ENCODE measurements at regions not wholly inside any gene's neighbourhood (a gene's known extent, or its start where the extent isn't known, plus 50 kb on each side); places are given as distances from the start of the nearest gene placed in this dataset.

DNA sequence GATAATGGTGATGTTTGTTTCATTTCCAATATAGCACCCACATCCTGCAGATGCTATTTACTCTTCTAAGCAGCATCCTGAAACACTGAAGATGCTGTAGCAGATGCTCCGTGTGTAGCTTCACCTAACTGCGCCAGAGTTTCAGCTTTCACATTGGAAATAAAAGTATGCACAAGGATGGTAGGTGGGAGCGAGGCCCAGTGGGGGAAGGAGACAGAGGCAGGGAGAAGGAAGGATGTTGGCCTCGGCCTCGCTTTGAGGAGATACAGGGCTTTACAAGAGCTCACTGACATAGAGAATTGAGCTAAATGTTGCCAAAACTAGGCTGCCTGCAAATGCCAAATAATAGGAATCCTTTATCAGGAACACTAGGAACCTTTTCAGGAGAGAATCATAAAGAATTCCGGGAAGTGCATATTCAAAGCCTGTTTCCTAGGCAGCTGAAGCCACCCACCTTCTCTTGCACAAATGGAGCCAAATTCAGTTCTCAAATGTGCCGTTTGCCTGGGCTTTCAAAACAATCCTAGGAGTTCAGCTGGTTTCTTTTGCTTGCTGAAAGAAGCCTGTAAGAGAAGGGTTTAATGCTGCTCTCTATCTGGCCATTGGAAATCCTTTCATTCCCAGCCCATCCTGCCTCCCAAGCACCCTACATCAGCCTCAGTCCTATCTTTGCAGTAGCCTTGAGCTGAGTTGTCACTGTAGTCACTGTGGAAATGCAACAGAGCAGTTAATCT, 135.4 kb upstream of the ATP1B1 start:
- no peak for DNase-seq

DNA sequence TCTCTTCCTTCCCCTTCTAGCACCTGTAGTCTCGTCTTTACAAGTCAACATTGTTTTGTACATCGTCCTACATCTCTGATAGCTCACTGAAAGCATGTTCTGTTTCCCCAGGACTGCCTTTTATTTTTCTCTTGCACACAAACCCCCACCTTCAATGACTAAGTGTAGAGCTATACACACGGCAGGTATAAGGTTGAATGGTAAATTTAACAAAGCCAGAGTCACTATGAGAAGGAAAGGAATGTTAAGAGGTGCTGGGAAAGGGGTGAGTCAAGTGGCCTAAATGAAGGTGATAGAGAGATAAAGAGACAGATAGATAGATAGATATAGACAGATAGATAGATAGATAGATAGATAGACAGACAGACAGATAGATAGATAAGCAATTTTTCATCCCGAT, 134.3 kb upstream of the ATP1B1 start:
- no peak for DNase-seq

- peak in 1 of 3 experiments; percentile 76 for DNase-seq
Measured at GRCh38 chr1:168972887-168973286, 133.6 kb upstream of the ATP1B1 start.

DNA sequence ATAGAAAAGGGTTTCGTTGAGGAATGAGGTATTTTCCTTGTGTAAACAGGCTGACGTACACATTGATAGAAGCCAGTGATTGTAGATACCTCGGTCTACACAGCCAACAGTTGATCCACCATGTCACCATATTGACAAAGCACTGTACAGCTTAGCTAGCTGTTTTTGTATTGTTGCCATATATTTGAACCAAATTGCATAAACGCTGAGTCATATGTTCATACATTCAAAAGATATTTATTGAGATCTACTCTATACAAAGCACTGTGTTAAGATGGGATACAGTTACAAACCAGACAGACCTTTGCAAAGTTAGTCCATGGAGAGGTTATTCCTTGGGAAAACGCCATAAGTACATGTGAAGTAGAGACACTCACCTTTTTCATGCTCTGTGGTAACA, 132.4 kb upstream of the ATP1B1 start:
- no peak for DNase-seq

GRCh38 chr1:168974611-168975010, 131.9 kb upstream of the ATP1B1 start:
- DNase-seq = no peak

DNA sequence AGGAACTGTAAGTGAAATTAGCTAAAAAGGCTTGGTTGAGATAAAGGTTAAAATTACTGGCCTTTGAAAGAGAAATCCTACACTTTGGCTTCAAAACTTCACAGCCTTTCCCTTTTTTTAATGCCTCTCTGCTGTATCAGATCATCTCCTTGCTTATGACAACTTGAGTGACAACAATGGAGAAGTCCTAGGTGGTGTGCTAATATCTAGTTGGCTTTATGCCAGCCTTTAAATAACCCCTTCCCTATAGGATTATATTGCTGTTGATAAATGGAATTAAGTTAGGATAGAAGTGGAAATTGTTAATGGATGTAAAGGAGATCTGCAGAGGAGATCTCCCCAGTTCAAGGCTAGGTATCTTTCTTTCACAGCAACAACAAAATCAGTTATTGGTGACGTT, 130.2 kb upstream of the ATP1B1 start:
- peak in 1 of 3 experiments; percentile 61 for DNase-seq

GRCh38 chr1:168977618-168978017, 128.9 kb upstream of the ATP1B1 start:
- DNase-seq = no peak

- no peak for DNase-seq
Measured at GRCh38 chr1:168979276-168979675, 127.2 kb upstream of the ATP1B1 start.

DNA sequence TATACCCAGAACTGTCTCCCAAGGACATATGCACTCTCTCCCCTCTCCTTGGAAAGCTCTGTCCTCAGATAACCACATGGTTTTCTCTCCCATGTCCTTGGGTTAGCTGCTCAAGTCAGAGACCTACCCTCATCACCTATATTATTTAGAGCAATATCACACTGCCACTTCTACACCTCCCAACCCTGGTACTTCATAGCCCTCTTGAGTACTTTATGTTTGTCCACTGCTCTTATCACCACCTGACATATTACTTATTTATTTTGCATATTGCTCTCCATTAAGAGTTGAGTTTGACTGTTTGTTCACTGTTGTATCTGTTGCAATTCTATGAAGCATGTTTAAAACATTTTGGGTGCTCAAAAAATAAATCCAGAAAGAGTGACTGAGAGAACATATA, 126.3 kb upstream of the ATP1B1 start:
- DNase-seq = no peak

GRCh38 chr1:168980656-168981055, 125.8 kb upstream of the ATP1B1 start:
- DNase-seq = no peak

DNA sequence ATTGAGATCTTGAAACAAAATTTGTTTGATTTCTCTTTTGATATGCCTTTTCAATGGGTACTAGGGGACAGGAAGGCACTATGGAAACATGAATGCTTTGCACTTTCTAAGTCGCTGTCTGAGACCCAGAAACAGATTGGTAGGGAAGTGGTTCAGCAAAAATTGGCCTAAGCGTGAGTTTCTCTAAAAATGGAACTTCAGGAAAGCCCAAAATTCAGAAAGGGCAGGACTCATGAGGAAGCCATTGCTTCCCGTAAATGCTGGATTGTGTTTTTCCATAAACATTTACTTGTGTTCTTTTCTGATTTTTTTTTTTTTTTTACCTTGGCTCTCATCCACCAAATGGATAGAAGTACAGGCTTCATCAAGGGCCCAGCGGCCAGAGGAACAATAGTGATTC, 123.7 kb upstream of the ATP1B1 start:
- no peak for DNase-seq

GRCh38 chr1:168987330-168987729, 119.2 kb upstream of the ATP1B1 start:
- no peak for DNase-seq

GRCh38 chr1:168987923-168988322, 118.6 kb upstream of the ATP1B1 start:
- DNase-seq = peak in 1 of 3 experiments; percentile 67

DNA sequence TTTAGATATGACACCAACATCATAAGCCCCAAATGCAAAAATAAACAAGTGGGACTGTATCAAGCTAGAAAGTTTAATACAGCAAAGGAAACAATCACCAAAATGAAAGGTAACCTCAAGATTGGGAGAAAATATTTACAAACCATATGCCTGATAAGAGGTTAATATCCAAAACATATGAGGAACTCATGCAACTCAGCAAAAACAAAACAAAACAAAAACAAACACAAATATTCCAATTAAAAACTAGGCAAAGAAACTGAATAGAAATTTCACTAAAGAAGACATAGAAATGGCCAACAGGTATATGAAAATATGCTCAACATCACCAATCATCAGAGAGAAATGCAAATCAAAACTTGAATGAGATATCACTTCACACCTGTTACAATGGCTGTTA, 116.5 kb upstream of the ATP1B1 start:
- DNase-seq = no peak

DNA sequence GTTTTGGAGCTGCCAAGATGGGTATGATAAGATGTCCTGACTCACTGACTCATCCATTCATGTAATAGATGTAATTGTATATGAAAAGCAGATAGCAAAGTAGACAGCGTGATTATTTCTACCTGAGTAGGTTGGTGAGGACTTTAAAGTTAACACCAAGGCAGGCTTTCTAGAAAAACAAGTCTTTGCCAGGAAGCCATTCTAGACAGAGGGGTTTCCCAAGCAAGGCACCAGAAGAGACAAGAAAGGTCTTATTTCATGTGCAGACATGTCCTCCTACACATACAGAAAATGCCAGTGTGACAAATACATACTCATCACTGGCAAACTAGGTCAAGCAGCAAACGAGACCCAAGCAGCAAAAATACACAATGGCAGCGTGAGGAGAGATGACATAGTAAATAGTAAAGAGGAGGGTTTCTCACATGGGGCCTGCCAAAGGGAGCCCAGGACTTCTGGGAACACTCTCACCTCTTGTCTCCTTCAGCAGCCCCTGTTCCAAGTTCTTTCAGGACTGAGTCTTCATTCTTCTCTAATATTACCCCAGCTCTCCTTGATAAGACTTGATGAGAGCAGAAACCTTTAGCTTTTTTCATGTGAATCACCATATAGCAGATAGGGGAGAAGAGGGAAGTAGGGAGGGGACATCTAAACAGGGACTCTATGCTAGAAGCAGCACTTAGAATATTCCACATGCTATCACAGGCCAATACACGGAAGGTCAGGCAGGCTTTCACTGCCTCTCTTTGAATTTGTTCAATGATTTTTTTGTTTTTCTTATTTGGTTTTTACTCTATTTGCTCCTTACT, 114.6 kb upstream of the ATP1B1 start:
- no peak for DNase-seq

DNA sequence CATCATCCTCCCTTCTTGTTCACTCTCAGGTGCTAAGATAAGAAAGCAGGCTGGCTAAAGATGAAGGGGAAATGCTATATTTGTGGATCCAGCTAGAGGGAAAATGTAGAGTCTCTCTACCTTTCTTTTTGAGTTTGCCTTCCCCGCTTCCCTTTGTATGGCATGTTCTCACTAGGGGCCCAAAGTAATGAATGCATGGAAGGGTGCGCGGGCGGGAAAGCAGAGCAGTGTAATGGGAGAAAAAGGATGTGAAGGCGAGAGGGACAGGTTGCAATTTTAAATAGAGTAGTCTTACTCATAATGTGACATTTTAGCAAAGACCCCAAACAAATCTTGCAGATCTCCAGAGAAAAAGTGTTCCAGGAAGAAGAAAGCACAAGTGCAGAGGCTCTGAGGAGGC, 105.1 kb upstream of the ATP1B1 start:
- DNase-seq = no peak

DNA sequence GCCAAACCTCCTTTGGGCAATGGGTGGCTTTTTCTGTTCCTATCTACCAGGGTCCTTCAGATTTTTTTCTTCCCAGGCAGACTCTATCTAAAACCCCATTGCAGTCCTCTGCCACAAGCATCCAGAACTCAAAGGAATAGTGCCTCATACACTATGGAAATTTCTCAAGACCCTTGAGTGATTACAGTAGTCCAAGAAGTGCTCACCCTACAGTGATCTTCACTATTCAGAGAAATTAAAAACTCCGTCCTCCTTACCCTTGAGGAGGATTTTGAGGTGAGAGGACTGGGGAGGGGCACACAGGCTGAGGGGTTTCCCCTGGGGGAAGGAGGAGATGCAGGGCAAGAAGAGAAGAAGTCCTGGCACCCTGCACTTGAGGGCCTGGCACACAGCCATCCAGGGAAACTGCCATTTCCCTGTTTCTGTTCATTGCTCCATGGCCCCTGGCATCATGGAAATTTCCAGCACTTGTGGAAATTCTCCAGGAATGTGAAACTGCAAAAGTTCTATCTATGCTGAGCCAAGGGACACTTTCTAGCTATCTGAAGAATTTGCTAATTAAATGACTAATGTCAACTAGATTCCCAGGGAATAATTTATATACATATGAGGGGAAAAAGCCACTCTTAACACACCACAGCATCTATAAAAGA, 102.5 kb upstream of the ATP1B1 start:
- DNase-seq = no peak

- DNase-seq = no peak
Measured at GRCh38 chr1:169005776-169006175, 100.7 kb upstream of the ATP1B1 start.

- no peak for DNase-seq
Measured at GRCh38 chr1:169009666-169010065, 96.8 kb upstream of the ATP1B1 start.

GRCh38 chr1:169012416-169012815, 94.1 kb upstream of the ATP1B1 start:
- DNase-seq = peak in 1 of 3 experiments; percentile 69

GRCh38 chr1:169013821-169014220, 92.7 kb upstream of the ATP1B1 start:
- no peak for DNase-seq

- no peak for DNase-seq
Measured at GRCh38 chr1:169015464-169015863, 91.0 kb upstream of the ATP1B1 start.

GRCh38 chr1:169018751-169019150, 87.7 kb upstream of the ATP1B1 start:
- DNase-seq = peak in 2 of 3 experiments; percentile 42 to 74
